ENCODE measurements at regions not wholly inside any gene's neighbourhood (a gene's known extent, or its start where the extent isn't known, plus 50 kb on each side); places are given as distances from the start of the nearest gene placed in this dataset.

DNA sequence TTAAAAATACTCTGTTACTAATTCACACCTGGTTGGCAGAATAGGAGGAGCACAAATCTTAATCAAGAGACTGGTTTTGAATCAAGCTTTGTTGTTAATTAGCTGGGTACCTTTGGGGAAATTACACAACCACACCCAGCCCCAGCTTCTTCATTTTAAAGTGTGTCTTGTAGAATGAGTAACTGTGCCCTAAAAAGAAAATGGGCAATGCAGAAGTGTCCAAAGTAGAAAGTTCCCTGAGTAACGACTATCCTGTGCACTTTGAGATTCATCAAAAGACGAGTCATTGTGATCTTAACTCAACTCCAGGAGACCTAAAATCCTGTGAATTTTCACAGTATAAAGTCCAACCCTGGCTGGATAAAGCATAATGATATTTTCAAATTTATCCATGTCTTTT is 792.3 kb upstream of the HS3ST1 start:
- no peaks in the 10 kb centered on the region for H3K9me3 ChIP-seq (ENCODE audit: severe bottlenecking)
- TF ChIP-seq, protein P1, sequence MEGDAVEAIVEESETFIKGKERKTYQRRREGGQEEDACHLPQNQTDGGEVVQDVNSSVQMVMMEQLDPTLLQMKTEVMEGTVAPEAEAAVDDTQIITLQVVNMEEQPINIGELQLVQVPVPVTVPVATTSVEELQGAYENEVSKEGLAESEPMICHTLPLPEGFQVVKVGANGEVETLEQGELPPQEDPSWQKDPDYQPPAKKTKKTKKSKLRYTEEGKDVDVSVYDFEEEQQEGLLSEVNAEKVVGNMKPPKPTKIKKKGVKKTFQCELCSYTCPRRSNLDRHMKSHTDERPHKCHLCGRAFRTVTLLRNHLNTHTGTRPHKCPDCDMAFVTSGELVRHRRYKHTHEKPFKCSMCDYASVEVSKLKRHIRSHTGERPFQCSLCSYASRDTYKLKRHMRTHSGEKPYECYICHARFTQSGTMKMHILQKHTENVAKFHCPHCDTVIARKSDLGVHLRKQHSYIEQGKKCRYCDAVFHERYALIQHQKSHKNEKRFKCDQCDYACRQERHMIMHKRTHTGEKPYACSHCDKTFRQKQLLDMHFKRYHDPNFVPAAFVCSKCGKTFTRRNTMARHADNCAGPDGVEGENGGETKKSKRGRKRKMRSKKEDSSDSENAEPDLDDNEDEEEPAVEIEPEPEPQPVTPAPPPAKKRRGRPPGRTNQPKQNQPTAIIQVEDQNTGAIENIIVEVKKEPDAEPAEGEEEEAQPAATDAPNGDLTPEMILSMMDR (IDR thresholded peaks at IDR 0.05; ENCODE audit: low read depth, low read length): no peak
- H3K27ac ChIP-seq: no peak overlapping the region
- no peak overlapping the region for H3K4me3 ChIP-seq (ENCODE audit: low read depth, low read length)
- no peaks in the 10 kb centered on the region for H3K27me3 ChIP-seq (ENCODE audit: insufficient read depth, low read depth, severe bottlenecking)
- no peak for DNase-seq
- H3K36me3 ChIP-seq: no peaks in the 10 kb centered on the region

DNA sequence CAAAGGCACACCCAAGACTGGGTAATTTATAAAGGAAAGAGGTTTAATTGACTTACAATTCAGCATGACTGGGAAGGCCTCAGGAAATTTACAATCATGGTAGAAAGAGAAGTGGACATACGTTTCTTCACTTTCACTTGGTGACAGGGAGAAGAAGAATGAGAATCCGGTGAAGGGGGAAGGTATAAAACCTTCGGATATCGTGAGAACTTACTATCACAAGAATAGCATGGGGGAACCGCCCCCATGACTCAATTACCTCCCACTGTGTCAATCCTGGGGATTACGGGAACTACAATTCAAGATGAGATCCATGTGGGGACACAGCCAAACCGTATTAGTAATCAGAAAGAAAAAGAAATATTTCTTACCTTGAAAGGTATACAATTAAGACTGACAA is 782.9 kb upstream of the HS3ST1 start:
- H3K9me3 ChIP-seq (ENCODE audit: severe bottlenecking): no peaks in the 10 kb centered on the region
- no peaks in the 10 kb centered on the region for H3K27me3 ChIP-seq (ENCODE audit: insufficient read depth, low read depth, severe bottlenecking)
- TF ChIP-seq, protein P1 (IDR thresholded peaks at IDR 0.05; ENCODE audit: low read depth, low read length): no peak
- H3K4me3 ChIP-seq (ENCODE audit: low read depth, low read length): no peak overlapping the region
- no peak overlapping the region for H3K27ac ChIP-seq
- no peak for DNase-seq
- no peaks in the 10 kb centered on the region for H3K36me3 ChIP-seq

DNA sequence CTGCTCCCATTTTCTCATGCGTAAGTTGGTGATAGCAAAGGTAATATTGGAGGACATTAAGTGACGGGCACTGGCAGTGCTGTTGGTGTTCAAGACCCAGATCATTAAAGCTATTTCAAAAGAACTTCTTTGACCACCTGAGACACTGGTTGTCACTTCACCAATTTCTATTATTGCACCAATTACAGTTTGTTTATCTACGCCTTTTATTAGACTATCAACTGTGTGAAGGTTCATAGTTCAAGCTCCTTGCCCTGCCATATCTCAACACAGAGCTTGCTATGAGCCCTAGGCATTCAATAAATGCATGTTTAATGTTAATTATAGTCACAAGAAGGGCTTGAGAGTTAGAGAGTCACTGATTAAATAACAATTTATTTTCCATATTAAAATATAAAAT is 778.7 kb upstream of the HS3ST1 start:
- H3K4me3 ChIP-seq (ENCODE audit: low read depth, low read length): no peak overlapping the region
- TF ChIP-seq, protein P1 (IDR thresholded peaks at IDR 0.05; ENCODE audit: low read depth, low read length): no peak

DNA sequence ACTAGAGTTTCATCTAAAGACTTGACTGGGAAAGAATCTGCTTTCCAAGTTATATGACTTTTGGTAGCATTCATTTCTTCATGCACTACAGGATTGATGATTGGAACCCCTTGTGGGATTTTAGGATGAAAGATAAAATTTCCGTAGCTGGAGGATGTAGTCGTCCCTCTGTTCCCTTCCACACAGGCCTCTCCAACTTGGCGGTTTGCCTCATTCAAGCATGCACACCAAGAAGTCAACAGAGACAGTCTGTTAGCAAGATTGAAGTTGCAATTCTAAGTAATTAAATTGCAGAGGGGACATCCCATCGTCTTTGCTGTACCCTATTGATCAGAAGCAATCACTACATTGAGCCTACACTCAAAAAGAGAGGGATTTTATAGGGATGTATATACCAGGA is 777.4 kb upstream of the HS3ST1 start:
- TF ChIP-seq, protein P1 (IDR thresholded peaks at IDR 0.05; ENCODE audit: low read depth, low read length): no peak
- Histone ChIP-seq H3K36me3 (no peaks in the 10 kb centered on the region), H3K4me3 (ENCODE audit: low read depth, low read length) (no peak overlapping the region), H3K9me3 (ENCODE audit: severe bottlenecking) (no peaks in the 10 kb centered on the region), H3K27ac (no peak overlapping the region), H3K27me3 (ENCODE audit: insufficient read depth, low read depth, severe bottlenecking) (no peaks in the 10 kb centered on the region)
- no peak for DNase-seq

More for the DNA sequence above, 778.7 kb upstream of the HS3ST1 start:
- DNase-seq: no peak
- Histone ChIP-seq H3K27me3 (ENCODE audit: insufficient read depth, low read depth, severe bottlenecking) (no peaks in the 10 kb centered on the region), H3K27ac (no peak overlapping the region), H3K36me3 (no peaks in the 10 kb centered on the region), H3K9me3 (ENCODE audit: severe bottlenecking) (no peaks in the 10 kb centered on the region)

DNA sequence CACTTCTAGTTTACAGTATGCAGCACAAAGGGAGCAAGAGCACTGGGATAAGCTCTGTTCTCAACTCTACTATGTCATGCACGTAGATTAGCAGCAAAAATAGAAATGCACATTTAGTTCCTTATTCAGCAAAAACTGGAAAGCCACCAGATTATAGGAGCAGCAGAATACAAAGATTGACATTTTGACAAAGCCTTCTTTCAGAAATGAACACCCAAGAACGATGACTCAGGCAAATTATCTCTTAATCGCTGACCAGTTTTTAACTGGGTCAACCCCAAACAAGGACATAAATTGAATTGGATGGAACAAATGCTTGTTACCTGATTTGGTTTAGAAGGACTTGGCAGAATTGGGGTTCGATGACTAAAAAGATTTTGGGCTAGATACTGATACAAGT is 775.3 kb upstream of the HS3ST1 start:
- no peak for DNase-seq
- TF ChIP-seq, protein P1 (IDR thresholded peaks at IDR 0.05; ENCODE audit: low read depth, low read length): no peak
- no peak overlapping the region for H3K4me3 ChIP-seq (ENCODE audit: low read depth, low read length)
- no peaks in the 10 kb centered on the region for H3K27me3 ChIP-seq (ENCODE audit: insufficient read depth, low read depth, severe bottlenecking)
- H3K9me3 ChIP-seq (ENCODE audit: severe bottlenecking): no peaks in the 10 kb centered on the region
- H3K27ac ChIP-seq: no peak overlapping the region
- H3K36me3 ChIP-seq: no peaks in the 10 kb centered on the region

DNA sequence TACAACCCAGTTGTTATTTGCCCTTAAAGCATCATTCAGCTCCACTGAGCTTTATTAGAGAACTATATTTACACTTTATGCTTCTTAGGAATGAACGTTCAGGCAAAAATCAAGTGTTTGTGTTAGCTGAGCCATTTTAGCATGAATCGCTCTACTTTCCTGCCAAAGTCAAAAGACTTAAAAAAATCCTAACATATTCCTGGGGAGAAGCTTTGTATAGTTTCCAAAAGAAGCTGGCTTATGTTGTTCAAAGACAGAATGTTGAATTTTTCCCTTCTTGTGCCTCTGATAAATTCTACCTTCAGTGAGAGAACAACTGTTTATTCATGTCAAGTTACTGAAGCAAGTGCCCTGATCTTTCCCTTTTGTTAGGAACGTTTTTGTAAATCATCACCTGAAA is 771.5 kb upstream of the HS3ST1 start:
- no peak overlapping the region for H3K27ac ChIP-seq
- no peaks in the 10 kb centered on the region for H3K36me3 ChIP-seq
- no peaks in the 10 kb centered on the region for H3K27me3 ChIP-seq (ENCODE audit: insufficient read depth, low read depth, severe bottlenecking)
- TF ChIP-seq, protein P1 (IDR thresholded peaks at IDR 0.05; ENCODE audit: low read depth, low read length): no peak
- DNase-seq: no peak
- no peaks in the 10 kb centered on the region for H3K9me3 ChIP-seq (ENCODE audit: severe bottlenecking)
- H3K4me3 ChIP-seq (ENCODE audit: low read depth, low read length): no peak overlapping the region
